ENCODE measurements at regions not wholly inside any gene's neighbourhood (a gene's known extent, or its start where the extent isn't known, plus 50 kb on each side); places are given as distances from the start of the nearest gene placed in this dataset.

DNA sequence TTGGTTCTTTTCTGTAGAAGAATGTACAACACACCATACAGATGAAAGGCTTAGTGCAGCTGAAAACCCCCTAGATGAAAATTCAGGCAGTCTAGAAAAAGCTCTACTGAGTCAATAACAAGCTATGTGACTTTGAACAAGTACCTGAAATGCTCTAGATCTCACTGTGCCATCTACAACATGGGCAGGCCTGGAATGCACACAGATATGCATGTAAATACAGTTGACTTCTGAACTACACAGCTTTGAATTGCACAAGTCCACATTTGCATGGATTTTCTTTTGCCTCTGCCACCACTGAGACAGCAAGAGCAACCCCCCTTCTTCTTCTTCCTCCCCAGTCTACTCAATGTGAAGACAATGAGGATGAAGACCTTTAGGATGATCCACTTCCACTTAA is 98.4 kb downstream of the CNTN3 start:
- TF ChIP-seq EP300 (conservative IDR thresholded peaks at IDR 0.05; ENCODE audit: poor library complexity, severe bottlenecking): no peak
- no peak for TF ChIP-seq POLR2AphosphoS5 (IDR thresholded peaks at IDR 0.05)
- TF ChIP-seq CTCF (IDR thresholded peaks at IDR 0.05; ENCODE audit: poor library complexity, severe bottlenecking): no peak
- TF ChIP-seq, protein P1, sequence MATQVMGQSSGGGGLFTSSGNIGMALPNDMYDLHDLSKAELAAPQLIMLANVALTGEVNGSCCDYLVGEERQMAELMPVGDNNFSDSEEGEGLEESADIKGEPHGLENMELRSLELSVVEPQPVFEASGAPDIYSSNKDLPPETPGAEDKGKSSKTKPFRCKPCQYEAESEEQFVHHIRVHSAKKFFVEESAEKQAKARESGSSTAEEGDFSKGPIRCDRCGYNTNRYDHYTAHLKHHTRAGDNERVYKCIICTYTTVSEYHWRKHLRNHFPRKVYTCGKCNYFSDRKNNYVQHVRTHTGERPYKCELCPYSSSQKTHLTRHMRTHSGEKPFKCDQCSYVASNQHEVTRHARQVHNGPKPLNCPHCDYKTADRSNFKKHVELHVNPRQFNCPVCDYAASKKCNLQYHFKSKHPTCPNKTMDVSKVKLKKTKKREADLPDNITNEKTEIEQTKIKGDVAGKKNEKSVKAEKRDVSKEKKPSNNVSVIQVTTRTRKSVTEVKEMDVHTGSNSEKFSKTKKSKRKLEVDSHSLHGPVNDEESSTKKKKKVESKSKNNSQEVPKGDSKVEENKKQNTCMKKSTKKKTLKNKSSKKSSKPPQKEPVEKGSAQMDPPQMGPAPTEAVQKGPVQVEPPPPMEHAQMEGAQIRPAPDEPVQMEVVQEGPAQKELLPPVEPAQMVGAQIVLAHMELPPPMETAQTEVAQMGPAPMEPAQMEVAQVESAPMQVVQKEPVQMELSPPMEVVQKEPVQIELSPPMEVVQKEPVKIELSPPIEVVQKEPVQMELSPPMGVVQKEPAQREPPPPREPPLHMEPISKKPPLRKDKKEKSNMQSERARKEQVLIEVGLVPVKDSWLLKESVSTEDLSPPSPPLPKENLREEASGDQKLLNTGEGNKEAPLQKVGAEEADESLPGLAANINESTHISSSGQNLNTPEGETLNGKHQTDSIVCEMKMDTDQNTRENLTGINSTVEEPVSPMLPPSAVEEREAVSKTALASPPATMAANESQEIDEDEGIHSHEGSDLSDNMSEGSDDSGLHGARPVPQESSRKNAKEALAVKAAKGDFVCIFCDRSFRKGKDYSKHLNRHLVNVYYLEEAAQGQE (IDR thresholded peaks at IDR 0.05; ENCODE audit: borderline replicate concordance): no peak
- no peak for TF ChIP-seq TAF1 (IDR thresholded peaks at IDR 0.05; ENCODE audit: low read depth)
- TF ChIP-seq RAD21 (conservative IDR thresholded peaks at IDR 0.05): no peak
- TF ChIP-seq MXI1 (conservative IDR thresholded peaks at IDR 0.05; ENCODE audit: poor library complexity, severe bottlenecking): no peak
- TF ChIP-seq EZH2 (IDR thresholded peaks at IDR 0.05; ENCODE audit: borderline replicate concordance, insufficient read depth, low read length, poor library complexity, severe bottlenecking): no peak
- TF ChIP-seq SMC3 (conservative IDR thresholded peaks at IDR 0.05; ENCODE audit: poor library complexity): no peak
